GM18505 (cell line): ENCODE measurements at regions not wholly inside any gene's neighbourhood (a gene's known extent, or its start where the extent isn't known, plus 50 kb on each side); places are given as distances from the start of the nearest gene placed in this dataset.

Experiments
- ATAC-seq: cut with Tn5 transposase; IDR thresholded peaks from one replicate; pipeline ENCODE4 v1.9.1; 2021; ENCODE audit not compliant: unreplicated experiment
- POLR2A ChIP-seq: IDR thresholded peaks from 4 replicates; pipeline ENCODE4 v1.6.1; 2011; ENCODE audit warnings: borderline replicate concordance; ENCODE audit not compliant: insufficient read depth, insufficient read length; ENCODE audit errors: extremely low read depth

DNA sequence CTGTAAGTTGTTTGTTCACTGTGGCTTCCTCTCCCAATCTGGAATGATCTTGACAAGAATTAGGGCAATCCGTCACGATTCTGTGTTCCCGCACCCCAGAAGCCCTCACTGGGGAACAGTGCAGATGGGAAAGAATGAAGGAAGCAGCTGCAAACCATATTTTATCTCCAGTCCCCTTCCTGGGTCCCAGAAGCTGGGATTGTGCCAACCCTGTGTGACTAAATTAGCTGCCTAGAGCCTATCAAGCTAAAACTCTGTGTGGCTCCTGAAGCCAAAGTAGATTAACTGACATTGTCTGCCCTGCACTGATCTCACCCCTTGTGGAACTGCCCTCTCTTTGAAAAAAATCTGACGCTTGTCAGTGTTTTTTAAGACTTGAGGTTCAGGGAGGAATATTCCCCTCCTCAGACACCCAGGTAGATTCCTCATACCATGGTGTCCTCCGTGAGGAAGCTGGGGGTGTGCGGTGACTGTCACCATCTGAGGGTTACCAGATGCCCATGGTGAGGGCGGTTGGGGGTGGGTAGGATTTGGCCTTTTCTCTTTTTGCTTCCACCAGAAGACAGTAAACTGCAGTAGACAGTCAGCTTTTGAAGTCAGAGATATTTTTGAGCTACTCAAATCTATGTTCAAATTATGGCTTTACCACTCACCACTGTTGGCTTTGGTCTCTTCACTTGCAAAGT, 358.3 kb upstream of the TPM1 start:
- TF ChIP-seq POLR2A = no peak
- ATAC-seq = no peak

DNA sequence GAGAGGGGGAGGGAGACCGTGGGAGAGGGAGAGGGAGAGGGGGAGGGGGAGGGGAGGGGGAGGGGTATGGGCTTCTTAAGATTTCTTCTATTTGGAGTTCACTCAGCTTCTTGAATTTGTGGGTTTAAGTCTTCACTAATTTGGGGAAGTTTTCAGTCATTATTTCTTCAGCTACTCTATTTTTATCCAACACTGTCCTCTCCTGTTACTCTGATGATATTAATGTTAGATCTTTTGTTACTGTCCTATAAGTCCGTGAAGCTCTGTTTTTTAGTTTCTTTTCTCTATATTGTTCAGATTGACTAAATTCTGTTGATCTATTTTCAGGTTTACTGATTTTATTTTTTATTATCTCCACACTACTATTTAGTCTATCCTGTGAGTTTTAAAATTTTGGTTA, 351.5 kb upstream of the TPM1 start:
- no peak for TF ChIP-seq POLR2A
- no peak for ATAC-seq

DNA sequence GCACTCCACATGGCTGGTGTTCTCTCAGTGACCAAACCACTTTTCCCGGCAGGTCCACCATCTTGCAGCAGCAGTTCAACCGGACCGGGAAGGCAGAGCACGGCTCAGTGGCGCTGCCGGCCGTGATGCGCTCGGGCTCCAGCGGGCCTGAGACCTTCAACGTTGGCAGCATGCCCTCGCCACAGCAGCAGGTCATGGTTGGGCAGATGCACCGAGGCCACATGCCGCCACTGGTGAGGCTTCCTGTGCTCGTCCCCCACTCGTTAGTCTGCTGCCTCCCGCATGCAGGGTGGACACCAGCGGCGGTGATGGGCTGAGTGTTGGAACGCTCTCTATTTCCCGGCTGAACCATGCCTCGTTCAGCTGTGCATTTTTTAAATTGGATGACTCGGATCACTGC, 344.9 kb upstream of the TPM1 start:
- TF ChIP-seq POLR2A = no peak
- no peak for ATAC-seq

DNA sequence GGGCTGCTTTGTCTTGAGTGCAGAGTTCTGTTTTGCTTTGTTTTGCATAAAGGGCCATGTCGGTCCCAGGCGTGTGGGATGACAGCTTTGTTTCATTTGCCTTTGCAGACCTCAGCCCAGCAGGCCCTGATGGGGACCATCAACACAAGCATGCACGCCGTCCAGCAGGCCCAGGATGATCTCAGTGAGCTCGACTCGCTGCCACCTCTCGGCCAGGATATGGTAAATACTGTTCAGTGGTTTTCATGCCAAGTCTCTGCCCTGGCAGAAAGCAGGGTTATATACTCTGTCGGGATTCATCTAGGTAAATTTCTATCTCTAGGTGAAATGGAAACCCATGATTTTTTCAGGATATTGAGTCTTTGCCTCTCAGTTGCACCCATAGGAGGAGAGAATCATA, 343.9 kb upstream of the TPM1 start:
- TF ChIP-seq POLR2A = no peak
- ATAC-seq = no peak

DNA sequence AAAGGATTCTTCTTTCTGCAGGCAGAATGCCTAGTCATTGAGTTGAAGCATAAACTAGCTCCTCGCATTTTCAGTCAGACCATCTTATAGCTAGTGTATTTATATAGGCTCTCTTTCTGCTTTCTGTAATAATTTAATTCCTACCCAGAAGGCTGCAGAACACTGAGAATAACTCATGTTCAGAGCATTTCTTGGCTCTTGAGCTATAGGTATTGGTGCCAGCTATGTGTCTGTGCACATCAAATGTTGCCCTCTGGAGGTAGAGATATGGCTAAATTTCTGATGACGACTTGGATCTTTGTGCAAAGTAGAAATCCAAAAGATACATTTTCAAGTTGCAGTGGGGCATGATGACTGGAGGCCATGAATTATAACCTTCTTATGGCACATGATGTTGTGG, 336.2 kb upstream of the TPM1 start:
- no peak for TF ChIP-seq POLR2A
- ATAC-seq = no peak

DNA sequence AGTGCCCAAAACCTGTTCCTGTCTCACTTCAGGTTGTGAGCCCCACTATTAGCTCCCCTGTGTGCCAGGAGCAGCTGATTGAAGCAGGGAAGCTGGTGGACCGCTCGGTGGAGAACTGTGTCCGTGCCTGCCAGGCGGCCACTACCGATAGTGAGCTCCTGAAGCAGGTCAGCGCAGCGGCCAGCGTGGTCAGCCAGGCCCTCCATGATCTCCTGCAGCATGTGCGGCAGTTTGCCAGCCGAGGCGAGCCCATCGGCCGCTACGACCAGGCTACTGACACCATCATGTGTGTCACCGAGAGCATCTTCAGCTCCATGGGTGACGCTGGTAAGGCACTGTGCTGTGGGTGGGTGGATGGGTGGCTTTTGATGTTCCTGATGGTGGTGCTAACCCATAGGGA, 334.1 kb upstream of the TPM1 start:
- TF ChIP-seq POLR2A = no peak
- ATAC-seq = no peak

DNA sequence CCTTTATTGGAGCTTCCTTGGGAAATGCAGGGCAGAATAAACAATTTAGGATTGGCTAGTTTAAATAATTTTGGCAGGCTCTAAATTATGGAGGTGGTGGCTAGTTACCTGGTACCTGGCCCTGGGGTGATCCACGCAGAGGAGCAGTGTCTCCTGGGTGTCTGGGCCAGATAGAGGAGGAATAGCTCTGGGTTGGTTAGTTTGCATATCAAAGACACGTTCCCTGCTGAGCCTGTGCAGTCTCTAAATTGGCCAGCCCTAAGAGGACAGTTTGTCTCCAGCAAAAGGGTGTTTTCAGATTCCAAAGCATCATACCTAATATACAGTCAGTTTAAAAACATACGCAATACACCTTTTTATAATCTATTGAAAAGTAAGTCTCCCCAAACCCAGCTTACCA, 333.3 kb upstream of the TPM1 start:
- no peak for TF ChIP-seq POLR2A

DNA sequence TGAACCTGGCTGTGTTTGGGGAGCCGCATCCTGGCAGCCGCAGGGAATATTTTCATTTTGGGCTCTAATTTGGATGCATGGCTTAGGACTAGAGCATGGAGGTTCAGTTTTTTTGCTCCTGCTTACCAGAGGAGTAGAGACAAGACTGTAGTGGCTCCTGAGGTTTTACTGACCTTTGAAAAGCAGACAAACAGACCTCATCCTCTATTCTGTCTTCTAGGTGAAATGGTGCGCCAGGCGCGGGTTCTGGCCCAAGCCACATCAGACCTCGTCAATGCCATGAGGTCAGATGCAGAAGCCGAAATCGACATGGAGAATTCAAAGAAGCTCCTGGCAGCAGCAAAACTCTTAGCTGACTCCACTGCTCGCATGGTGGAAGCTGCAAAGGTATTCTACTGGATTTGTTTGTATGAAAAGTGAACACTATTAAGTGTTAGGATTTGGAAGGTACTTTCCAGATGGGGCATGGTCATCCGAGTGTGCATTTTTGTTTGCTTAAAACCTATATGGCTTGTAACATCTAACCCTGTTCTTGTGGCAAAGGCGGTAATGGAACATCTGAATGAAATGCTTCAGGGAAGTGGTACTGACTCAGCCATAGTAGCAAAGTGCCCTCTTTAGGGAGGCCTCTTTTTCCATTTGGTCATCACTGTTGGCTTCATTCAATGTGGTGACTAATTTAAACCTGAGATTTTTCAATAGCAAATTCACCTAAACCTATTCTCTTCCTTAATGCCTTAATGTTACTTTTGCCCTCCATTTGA, 330.7 kb upstream of the TPM1 start:
- no peak for TF ChIP-seq POLR2A
- ATAC-seq = no peak

More for the DNA sequence above, 333.3 kb upstream of the TPM1 start:
- no peak for ATAC-seq

DNA sequence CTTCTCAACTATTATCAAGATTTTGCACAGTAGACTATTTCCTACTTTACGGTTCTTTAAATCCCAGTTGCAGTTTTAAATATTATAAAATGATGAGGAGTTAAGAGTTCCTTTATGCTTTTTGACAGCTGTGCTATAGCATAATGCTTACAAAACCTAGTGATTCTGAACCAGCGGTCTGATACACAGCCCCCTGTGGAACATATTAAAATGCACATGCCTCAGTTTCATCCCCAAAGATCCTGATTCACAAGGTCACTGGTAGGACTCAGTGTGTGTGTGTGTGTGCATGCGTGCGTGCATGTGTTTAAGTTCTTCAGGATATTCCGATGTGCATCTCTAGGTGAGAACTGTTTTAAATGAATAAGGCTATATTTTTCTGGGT, 330.1 kb upstream of the TPM1 start:
- no peak for TF ChIP-seq POLR2A
- no peak for ATAC-seq

DNA sequence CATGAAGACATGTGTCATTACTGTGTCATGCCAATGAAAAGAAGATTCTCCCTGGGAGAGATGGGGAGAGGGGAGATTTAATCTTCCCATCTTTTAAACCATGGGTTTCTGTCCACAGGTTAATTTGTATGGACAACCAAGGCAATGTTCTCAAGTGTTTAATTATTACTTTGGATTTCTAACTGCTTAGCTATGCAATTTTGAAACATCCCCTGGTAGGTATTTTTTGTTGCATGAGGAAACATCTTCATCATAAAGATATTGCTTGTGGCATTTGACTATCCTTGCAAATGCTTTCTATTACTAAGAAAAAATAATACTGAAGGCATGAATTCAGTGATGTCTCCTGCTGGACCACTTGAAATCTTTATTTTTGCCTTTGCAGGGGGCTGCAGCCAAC, 326.6 kb upstream of the TPM1 start:
- no peak for TF ChIP-seq POLR2A
- ATAC-seq = no peak

DNA sequence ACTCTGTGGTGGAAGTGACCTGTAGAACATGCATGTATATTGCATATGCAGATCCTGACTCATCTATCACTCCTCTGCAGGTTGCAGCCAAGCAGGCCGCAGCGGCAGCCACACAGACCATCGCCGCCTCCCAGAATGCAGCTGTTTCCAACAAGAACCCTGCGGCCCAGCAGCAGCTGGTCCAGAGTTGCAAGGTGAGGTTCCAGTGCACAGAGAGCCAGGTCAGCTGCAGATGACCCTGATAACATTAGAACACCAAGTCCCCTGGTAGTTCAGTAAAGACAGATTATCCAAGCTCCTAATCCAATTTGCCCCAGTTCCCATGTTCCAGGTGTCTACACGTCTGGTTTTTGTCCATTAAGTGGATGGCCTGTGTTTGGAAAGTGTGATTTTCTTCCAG, 325.1 kb upstream of the TPM1 start:
- TF ChIP-seq POLR2A = no peak
- no peak for ATAC-seq

DNA sequence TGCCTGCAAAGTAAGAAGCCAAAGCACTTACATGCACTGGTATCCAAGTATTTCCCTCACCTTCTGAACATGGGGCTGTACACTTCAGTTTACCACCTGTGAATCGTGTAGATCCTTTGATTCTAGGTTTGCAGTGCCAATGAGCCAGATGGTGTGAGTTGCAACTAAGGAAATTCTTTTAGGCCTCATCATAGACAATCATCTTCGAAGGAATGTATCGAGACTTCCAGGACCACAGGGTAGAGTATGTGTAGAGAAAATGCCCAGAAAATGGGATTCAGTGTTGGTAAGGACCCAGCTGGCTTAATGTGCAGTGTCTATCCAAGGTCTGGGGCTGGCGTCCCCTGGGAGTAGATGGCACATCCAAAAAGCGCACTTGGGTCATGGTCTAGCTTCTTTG, 323.2 kb upstream of the TPM1 start:
- TF ChIP-seq POLR2A = no peak
- ATAC-seq = no peak

DNA sequence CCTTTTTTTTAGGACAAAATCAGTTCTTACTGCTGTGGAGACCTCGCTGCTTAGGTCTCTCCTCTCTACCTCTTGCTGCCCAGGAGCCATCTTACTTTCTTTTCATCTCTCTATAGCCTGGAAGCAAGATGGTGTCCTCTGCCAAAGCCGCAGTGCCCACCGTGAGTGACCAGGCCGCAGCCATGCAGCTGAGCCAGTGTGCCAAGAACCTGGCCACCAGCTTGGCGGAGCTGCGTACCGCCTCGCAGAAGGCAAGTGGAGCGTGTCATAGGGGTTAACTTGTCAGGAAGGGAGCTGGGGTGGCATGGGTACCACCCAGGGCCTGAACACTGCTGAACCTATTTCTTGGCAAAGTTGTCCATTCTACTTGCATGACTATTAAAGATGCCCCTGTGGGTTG, 320.3 kb upstream of the TPM1 start:
- no peak for ATAC-seq

DNA sequence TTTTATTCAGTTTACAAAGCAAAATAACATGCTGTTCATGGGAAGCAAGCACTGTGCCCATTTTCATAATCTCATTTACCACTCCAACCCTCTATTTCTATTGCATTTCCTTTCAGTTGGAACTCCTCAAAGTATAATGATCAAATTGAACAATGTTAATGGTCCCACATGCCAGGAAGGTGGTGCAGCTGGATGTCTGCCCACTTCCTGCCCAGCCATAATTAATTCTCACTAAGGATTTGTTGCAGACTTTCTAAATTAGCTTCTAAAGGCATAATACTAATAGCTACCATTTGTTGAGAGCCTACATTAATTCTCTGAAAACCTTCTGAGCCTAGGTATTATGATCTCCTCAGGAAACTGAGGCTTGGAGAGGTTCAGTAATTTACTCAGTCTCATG, 316.1 kb upstream of the TPM1 start:
- TF ChIP-seq POLR2A = no peak
- ATAC-seq = no peak

More for the DNA sequence above, 320.3 kb upstream of the TPM1 start:
- no peak for TF ChIP-seq POLR2A
